Peyer's patch (tissue), 4 donors: ENCODE measurements at regions not wholly inside any gene's neighbourhood (a gene's known extent, or its start where the extent isn't known, plus 50 kb on each side); places are given as distances from the start of the nearest gene placed in this dataset.
A peak's percentile ranks its signal among the peaks of the same experiment; 100 is the strongest.

ENCODE experiments used
- DNase-seq, 3 donors: peaks; one replicate each; pipeline ENCODE4 v3.0.0-alpha.2; 2017 to 2019
- H3K27ac ChIP-seq, 4 donors: fragments of 200-600 bp; sonication (generic); one replicate each; pipeline ENCODE4 v1.5.1; 2016 to 2019
- H3K27me3 ChIP-seq, 2 donors: fragments of 200-600 bp; sonication (generic); one replicate each; pipeline ENCODE4 v1.5.1; 2019
- H3K36me3 ChIP-seq, 3 donors: fragments of 200-600 bp; sonication (generic); one replicate each; pipeline ENCODE4 v1.5.1; 2016 to 2019
- H3K4me1 ChIP-seq, 4 donors: fragments of 200-600 bp; sonication (generic); one replicate each; pipeline ENCODE4 v1.5.1; 2016 to 2019
- H3K4me3 ChIP-seq, 4 donors: fragments of 200-600 bp; sonication (generic); 1 replicate in 3 of 4; 2 replicates in 1 of 4; pipeline ENCODE4 v1.5.1; 2016 to 2019; ENCODE audit warnings: mild to moderate bottlenecking in 1 of 4
- H3K9me3 ChIP-seq, 4 donors: fragments of 200-600 bp; sonication (generic); one replicate each; pipeline ENCODE4 v1.5.1; 2016 to 2019; ENCODE audit warnings: mild to moderate bottlenecking in 1 of 4
- POLR2A ChIP-seq, 2 donors: fragments of 450-650 bp; IDR thresholded peaks; one replicate each; pipeline ENCODE4 v1.5.1; 2017; ENCODE audit warnings: antibody characterized with exemption in 2 of 2, mild to moderate bottlenecking in 2 of 2, moderate library complexity in 2 of 2
- TF ChIP-seq, protein P1 (sequence below), 6 experiments: fragments of 450-650 bp in 4 of 6; fragments of 200-600 bp in 2 of 6; sonication (generic) in 1 of 6; IDR thresholded peaks; one replicate each; pipeline ENCODE4 v1.5.1; 2017 to 2019; ENCODE audit warnings: antibody characterized with exemption in 6 of 6, mild to moderate bottlenecking in 3 of 6, moderate library complexity in 1 of 6

DNA sequence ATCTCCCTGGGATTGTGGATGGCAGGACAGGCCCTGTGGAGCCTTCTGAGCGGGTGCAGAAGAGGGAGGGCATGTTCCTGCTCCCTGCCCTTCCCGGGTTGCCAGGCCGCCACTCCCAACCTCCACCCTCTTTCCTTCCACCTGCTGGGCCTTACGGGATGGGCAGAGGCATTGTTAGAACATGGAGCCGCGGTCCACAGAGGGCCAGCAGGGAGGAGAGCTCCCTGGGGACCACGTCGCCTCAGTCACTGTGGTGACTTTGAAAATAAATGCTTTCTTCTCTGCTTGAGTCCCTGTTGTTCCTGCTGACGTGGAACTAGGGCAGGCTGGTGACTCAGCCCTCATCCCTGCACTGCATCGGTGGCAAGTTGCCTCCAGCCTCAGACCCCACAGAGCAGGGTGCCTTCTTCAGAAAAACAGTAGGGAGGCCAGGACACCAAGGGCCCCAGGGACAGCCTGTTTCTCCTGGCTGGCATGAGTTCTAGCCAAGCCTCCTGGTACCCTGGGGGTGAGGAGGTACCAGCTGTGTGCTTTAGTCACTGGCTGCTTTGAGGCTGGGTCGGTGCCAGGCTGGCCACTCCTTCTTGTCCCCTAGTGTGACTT lies 224.9 kb downstream of the SEC14L1 start:
- no peak overlapping the region for H3K4me3 ChIP-seq
- no peak for TF ChIP-seq POLR2A (IDR thresholded peaks at IDR 0.05)
- TF ChIP-seq, protein P1, sequence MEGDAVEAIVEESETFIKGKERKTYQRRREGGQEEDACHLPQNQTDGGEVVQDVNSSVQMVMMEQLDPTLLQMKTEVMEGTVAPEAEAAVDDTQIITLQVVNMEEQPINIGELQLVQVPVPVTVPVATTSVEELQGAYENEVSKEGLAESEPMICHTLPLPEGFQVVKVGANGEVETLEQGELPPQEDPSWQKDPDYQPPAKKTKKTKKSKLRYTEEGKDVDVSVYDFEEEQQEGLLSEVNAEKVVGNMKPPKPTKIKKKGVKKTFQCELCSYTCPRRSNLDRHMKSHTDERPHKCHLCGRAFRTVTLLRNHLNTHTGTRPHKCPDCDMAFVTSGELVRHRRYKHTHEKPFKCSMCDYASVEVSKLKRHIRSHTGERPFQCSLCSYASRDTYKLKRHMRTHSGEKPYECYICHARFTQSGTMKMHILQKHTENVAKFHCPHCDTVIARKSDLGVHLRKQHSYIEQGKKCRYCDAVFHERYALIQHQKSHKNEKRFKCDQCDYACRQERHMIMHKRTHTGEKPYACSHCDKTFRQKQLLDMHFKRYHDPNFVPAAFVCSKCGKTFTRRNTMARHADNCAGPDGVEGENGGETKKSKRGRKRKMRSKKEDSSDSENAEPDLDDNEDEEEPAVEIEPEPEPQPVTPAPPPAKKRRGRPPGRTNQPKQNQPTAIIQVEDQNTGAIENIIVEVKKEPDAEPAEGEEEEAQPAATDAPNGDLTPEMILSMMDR (IDR thresholded peaks at IDR 0.05), result peak in 2 of 6 experiments; percentile 9 to 25
- H3K27ac ChIP-seq, result peak overlapping the region; percentile 5 to 72 (median 28)
- H3K27me3 ChIP-seq, result no peaks in the 10 kb centered on the region
- no peaks in the 10 kb centered on the region for H3K36me3 ChIP-seq
- H3K4me1 ChIP-seq, result peaks cover 10 to 48% (median 23%) of the 10 kb centered on the region in 4 donors
- DNase-seq, result peak in 2 of 3 donors; percentile 67 to 80
- no peaks in the 10 kb centered on the region for H3K9me3 ChIP-seq

DNA sequence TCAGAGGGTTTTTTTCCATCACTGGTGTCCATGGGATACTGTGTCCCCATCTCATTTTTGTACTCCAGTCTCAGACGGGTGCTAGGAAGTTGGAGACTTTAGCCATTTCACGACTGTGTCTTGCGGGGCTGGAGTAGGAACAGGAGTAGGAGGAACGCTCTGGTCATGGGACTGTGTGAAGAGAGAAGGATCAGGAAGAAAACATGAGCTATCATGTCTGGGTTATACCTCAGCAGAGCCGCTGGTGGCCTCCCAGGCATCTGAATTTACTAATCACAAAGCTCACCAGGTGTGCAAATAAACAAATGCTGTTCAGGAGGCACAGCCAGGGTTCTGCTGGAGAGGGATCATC lies 225.4 kb downstream of the SEC14L1 start:
- DNase-seq, result no peak
- H3K4me3 ChIP-seq, result no peak overlapping the region
- H3K4me1 ChIP-seq, result peaks cover 10 to 53% (median 24%) of the 10 kb centered on the region in 4 donors

DNA sequence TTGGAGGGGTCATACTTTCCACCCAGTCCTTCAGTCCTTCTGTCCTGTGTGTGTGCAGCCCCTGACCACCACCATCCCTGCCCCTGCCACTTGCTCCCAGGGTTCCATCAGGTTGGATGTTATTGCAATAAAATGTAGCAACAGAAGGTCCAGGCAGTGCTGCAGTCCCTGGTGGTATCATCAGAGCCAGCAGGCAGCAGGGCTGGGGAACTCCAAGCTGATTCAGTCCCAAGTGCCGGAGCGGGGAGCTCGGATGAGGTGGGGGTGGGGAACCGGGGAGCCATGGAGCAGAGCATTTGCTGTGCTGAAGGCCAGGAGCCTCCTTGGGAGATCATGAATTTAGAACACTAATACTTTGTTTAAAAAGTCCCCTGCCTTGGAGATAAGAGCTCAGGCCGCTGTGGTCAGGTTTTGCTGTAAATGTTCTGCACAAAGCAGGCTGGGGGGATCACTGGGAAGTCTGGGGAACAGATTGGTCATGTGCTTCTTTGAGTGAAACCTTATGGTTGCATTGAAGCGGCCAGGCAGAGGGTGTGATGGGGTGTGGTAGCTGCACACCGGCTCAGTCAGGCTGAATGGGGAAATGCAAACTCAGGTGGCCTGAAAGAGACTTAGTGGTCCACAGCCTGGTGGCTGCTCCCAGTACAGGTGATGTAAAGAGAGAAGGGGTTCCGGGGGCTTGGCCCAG lies 225.9 kb downstream of the SEC14L1 start:
- Histone ChIP-seq H3K9me3 (no peaks in the 10 kb centered on the region), H3K4me1 (peaks cover 10 to 58% (median 27%) of the 10 kb centered on the region in 4 donors), H3K27me3 (no peaks in the 10 kb centered on the region), H3K27ac (peak overlapping the region; percentile 5 to 72 (median 28)), H3K36me3 (no peaks in the 10 kb centered on the region), H3K4me3 (no peak overlapping the region)
- peak in 2 of 3 donors; percentile 69 to 75 for DNase-seq
- TF ChIP-seq POLR2A (IDR thresholded peaks at IDR 0.05), result no peak
- TF ChIP-seq, protein P1 (IDR thresholded peaks at IDR 0.05), result no peak

More for the DNA sequence above, 225.4 kb downstream of the SEC14L1 start:
- H3K36me3 ChIP-seq, result no peaks in the 10 kb centered on the region
- no peaks in the 10 kb centered on the region for H3K27me3 ChIP-seq
- peak overlapping the region; percentile 5 to 72 (median 28) for H3K27ac ChIP-seq
- no peaks in the 10 kb centered on the region for H3K9me3 ChIP-seq
- TF ChIP-seq, protein P1 (IDR thresholded peaks at IDR 0.05), result no peak
- TF ChIP-seq POLR2A (IDR thresholded peaks at IDR 0.05), result no peak

DNA sequence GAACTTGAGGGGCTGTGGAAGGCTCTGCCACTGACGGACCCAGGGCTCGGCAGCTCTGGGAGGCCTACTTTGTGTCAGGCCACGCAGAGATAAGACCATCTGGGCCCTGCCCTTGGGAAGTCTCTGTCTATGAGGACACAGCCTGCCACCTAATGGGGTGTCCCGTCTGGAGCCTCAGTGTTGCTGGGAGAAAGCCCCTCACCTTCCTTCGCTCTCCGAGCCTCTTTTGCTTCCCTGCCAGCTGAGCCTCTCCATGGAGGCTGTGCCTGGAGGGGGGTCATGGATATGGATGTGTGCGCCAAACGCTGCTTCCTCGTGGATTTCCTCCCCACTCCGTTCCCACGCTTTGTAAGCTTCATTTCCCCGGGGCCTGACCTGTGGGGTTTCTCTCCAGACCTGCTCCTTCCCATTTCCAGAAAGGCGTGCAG lies 228.8 kb downstream of the SEC14L1 start:
- H3K4me1 ChIP-seq, result peaks cover 16 to 60% (median 26%) of the 10 kb centered on the region in 4 donors

DNA sequence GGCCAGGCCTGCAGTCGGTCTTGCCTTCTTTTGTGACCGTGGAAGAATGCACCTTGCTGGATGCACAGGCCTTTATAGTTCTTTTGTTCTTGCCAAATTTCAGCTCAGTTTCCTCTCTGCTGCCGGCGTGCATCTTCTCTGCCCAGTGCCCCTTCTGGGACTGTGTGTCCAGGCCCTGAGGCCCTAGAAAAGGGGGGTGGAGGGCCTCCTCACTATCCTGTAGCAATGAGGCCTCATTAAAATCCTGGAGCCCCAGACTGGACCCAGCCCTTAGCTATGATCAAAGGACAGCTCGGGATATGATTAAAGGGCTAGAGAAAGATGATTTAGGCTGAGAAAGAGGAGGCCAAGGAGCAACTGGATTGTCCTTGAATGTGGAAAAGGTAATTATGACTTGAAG lies 229.8 kb downstream of the SEC14L1 start:
- Histone ChIP-seq H3K4me1 (peaks cover 14 to 60% (median 27%) of the 10 kb centered on the region in 4 donors), H3K9me3 (no peaks in the 10 kb centered on the region), H3K36me3 (no peaks in the 10 kb centered on the region), H3K27ac (peak overlapping the region in 3 of 4 donors; percentile 90 to 93 (median 90)), H3K4me3 (no peak overlapping the region), H3K27me3 (no peaks in the 10 kb centered on the region)
- peak in 1 of 3 donors; percentile 18 for DNase-seq
- TF ChIP-seq, protein P1 (IDR thresholded peaks at IDR 0.05), result no peak
- TF ChIP-seq POLR2A (IDR thresholded peaks at IDR 0.05), result no peak

More for the DNA sequence above, 228.8 kb downstream of the SEC14L1 start:
- DNase-seq, result peak in 1 of 3 donors; percentile 32
- Histone ChIP-seq H3K27me3 (no peaks in the 10 kb centered on the region), H3K36me3 (no peaks in the 10 kb centered on the region), H3K27ac (no peak overlapping the region), H3K4me3 (no peak overlapping the region), H3K9me3 (no peaks in the 10 kb centered on the region)
- no peak for TF ChIP-seq POLR2A (IDR thresholded peaks at IDR 0.05)
- TF ChIP-seq, protein P1 (IDR thresholded peaks at IDR 0.05), result no peak
